ENCODE measurements at regions not wholly inside any gene's neighbourhood (a gene's known extent, or its start where the extent isn't known, plus 50 kb on each side); places are given as distances from the start of the nearest gene placed in this dataset.
"Not testable (repeated sequence)": the region's sequence is repeated elsewhere in the genome, so short reads cannot be mapped to it uniquely, and the experiment has no call there.

DNA sequence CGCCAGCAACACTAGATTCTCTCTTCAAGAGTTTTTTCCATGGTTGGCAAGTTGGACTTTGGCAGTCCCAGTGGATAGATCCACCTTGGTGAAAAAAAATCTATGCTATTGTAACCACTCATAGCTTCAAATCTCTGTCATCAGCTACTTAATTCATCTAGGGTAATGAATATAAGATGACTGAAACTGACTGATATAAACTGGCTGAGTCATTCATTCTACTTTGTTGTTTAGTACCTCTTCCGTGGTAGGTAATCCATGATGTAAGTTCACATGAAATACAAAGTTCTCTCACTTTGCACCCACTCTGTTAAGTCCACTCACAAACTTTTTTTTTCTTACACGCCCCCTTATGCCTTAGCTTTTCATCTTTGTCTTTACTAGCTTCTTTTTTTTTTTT lies 1381.5 kb downstream of the SLITRK5 start:
- no peak for DNase-seq (ENCODE audit: low read depth)

DNA sequence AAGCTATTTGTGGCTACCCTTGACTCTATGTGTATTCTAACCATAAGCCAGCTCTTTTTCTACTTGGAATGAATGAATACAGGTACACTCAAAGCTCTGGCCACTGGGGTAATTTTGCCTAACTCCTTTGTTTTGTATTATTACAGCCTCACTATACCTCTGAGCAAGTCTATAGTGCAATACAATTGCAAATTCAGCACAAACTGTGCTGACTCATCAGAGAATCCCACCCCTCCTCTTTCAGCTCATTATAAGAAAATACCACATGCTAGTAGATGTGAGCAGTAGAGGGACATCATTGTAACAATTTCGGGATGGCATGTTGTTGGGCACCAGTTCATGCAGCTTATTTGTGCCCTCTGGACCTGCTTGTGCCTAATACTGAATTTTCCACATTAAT lies 1382.2 kb downstream of the SLITRK5 start:
- no peak for DNase-seq (ENCODE audit: low read depth)

GRCh38 chr13:89057274-89057673 lies 1386.1 kb downstream of the SLITRK5 start:
- DNase-seq (ENCODE audit: low read depth), result no peak

- no peak for DNase-seq (ENCODE audit: low read depth)
These were observed 1386.7 kb downstream of the SLITRK5 start for GRCh38 chr13:89057862-89058261.

DNA sequence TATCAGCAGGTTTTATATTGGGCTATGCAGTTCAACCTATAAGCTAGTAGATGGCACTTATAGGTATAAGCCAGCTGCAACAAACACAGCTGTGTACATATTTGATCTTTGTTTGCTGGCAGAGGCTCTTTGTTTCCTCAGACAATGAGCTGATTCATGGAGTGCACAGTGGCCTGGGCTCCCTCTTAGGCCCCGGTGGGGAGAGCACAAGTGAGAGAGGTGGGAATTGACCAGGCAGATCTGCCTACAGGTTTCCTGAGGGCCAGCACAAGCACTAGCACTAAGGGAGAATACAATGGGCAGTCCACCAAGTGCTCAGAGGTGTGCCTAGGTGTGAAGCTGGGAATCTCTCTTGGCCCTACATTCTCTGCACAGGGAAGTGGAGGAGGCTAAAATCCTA lies 1390.7 kb downstream of the SLITRK5 start:
- DNase-seq (ENCODE audit: low read depth), result no peak

GRCh38 chr13:89066868-89067466 lies 1395.8 kb downstream of the SLITRK5 start:
- DNase-seq (ENCODE audit: low read depth), result peak; percentile 2

DNA sequence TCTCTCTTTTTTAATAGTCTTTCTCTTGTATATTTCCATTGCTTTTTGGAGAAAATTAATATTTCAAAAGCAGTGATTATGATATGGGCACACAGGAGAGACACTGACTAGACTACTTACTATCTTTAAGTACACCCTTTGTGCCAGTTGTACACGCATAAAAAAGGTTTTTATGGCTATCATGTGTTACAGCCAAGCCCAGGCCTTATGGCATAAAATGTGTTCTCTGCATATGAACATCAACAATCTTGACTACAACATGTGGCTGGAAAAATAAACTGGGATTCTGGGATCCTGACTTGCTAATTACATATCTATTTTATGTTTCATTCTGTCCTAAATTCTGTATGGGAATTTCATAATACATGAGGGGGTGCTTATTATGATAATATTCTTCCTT lies 1401.8 kb downstream of the SLITRK5 start:
- no peak for DNase-seq (ENCODE audit: low read depth)

GRCh38 chr13:89076622-89077021 lies 1405.5 kb downstream of the SLITRK5 start:
- no peak for DNase-seq (ENCODE audit: low read depth)

- DNase-seq (ENCODE audit: low read depth), result no peak
These were observed 1411.5 kb downstream of the SLITRK5 start for GRCh38 chr13:89082623-89083022.

DNA sequence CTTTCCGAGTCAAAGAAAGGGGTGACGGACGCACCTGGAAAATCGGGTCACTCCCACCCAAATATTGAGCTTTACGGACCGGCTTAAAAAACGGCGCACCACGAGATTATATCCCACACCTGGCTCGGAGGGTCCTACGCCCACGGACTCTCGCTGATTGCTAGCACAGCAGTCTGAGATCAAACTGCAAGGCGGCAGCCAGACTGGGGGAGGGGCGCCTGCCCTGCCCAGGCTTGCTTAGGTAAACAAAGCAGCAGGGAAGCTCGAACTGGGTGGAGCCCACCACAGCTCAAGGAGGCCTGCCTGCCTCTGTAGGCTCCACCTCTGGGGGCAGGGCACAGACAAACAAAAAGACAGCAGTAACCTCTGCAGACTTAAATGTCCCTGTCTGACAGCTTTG lies 1416.9 kb downstream of the SLITRK5 start:
- not testable (repeated sequence) for DNase-seq (ENCODE audit: low read depth)

DNA sequence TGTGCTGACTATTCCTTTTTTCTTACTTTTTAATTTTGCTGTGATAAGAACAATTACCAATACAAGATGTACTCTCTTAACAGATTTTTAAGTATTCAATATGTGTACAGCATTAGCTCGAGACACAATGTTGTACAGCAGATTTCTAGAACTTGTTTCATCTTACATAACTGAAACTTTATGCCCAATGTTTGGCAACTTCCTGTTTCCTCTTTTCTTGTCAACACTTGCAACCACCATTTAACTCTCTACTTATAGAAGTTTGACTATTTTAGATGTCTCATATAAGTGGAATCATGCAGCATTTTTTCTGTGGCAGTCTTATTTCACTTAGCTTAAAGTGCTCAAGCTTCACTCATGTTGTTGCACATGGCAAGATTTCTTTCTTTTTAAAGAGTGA lies 1426.8 kb downstream of the SLITRK5 start:
- DNase-seq (ENCODE audit: low read depth), result no peak

- no peak for DNase-seq (ENCODE audit: low read depth)
These were observed 1442.6 kb downstream of the SLITRK5 start for GRCh38 chr13:89113744-89114143.

DNA sequence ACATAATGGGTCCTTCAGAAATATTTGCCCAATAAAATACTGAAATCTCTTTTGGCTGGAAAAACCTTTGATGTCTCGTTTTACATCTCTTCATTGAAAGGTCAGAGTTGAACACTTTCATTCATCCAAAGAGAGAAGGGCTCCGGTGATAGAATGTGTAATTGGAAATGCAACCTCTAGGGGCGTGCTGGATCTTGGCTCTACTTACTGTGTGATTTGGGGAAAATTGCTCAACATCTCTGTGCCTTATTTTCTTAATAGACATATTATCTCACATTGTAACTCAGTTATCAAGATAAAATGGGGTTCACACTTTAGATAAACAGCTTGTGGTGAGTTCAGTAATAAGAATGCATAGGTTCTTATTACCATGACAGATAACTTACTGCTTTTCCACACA lies 1444.1 kb downstream of the SLITRK5 start:
- DNase-seq (ENCODE audit: low read depth), result no peak

DNA sequence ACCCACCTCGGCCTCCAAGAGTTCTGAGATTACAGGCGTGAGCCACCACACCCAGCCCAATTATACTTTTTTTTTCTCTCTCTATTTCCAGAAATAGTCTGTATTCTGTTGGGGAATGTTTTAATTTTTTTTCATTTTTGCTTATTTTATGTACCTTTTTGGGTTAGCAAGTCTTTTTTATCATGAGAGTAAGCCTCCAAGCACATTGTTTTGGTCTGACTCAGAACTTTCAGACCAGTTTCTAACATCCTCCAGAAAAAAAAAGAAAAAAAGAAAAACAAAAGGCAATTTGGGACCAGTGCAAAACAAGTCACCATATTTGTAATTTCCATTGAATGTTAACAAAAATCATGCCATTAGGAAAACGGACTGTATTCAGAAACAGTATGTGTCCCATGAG lies 1465.5 kb downstream of the SLITRK5 start:
- no peak for DNase-seq (ENCODE audit: low read depth)

DNA sequence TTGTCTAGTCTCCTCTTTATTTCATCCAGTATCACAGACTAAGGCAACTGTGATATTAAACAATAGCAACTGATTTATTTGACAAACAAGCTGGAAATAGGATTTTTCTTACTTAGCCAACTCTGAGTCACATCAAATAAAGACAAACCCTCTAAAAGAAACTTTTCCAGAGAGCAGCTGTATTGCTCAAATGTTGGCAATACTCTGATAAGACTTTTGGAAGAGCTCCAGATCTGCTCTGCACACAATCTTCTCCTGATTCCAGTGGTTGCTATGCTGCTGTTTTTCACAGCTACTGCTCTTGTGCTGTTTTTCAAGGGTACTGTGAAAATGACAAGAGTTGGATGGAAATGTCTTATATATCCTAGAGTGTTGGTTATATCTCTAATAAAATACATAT lies 1479.2 kb downstream of the SLITRK5 start:
- DNase-seq (ENCODE audit: low read depth), result no peak

DNA sequence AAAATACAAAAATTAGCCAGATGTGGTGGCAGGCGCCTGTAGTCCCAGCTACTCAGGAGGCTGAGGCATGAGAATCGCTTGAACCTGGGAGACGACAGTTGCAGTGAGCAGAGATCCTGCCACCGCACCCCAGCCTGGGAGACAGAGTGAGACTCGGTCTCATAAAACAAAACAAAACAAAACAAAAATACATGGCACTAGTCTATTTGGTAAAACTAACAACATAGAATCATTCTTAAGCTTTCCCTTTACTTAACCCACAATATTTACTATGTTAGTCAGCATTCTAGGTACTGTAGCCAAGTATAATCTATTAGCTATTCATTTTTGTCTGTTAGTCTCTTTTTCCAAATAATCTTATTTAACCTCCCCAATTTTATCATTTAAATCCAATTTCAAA lies 1482.8 kb downstream of the SLITRK5 start:
- DNase-seq (ENCODE audit: low read depth), result no peak

DNA sequence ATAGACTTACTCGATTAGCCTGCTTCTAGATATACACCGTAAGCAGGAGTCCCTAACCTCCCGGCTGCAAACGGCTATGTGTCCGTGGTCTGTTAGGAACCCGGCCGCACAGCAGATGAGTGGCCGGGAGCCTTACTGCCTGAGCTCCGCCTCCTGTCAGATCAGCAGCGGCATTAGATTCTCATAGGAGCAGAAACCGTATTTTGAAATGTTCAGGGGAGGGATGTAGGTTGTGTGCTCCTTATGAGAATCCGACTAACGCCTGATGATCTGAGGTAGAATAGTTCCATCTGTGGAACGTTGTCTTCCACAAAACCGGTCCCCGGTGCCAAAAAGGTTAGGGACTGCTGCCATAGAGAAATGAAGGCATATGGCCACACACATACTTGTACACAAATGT lies 1491.9 kb downstream of the SLITRK5 start:
- DNase-seq (ENCODE audit: low read depth), result no peak

DNA sequence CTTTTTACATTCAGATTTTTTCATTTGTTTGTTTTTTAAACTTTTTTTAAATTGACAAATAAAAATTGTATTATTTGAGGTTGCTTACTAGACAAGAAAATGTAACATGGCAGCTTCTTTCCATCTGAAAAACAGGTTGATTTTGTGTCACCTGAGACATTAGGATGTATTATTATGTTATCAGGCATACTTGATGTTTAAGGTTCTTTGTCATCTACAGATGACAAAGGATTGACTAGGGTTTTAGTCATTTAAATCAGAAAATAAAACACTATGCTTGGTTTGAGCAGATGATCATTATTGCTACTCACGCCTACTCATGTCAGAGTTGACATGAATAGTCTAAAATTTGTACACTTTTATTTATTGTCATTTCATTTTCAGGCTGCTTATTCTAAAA lies 1494.5 kb downstream of the SLITRK5 start:
- no peak for DNase-seq (ENCODE audit: low read depth)

DNA sequence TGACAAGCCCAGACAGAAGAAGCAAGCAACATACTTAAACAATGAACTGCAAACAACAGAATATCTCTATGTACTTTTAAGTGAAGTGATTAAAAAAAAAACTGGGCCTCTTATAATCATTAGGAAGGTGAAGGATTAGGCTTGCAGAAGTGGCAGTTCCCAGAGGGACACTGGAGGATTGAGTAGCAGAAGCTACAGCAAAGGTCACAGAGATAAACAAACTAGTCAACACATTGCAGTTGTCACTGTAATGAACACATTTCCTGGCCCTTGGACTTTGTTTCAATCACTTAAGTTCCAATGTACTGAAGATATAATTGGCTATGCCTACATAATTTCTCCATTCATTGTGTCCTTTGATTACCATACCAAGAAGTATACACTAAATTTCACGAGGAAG lies 1498.8 kb downstream of the SLITRK5 start:
- DNase-seq (ENCODE audit: low read depth), result no peak

DNA sequence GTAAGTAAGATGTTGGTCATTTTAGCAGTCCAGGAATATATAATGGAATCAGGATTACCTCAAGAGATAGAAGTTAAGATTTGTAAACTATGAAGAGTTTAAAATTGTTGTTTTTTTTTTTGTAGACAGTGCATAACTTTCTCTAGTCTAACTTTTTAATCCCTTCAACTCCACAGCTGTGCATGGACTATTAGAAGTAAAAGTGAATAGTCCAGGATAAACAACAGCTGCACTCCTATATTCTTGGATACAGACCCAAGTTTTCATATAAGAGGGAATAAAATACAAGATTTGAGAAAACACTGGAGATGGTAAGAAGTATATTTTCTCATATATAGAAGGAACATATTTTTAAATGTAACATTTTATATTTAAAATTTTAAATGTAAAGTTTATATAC lies 1509.9 kb downstream of the SLITRK5 start:
- no peak for DNase-seq (ENCODE audit: low read depth)

- no peak for DNase-seq (ENCODE audit: low read depth)
These were observed 1528.0 kb downstream of the SLITRK5 start for GRCh38 chr13:89199138-89199537.

DNA sequence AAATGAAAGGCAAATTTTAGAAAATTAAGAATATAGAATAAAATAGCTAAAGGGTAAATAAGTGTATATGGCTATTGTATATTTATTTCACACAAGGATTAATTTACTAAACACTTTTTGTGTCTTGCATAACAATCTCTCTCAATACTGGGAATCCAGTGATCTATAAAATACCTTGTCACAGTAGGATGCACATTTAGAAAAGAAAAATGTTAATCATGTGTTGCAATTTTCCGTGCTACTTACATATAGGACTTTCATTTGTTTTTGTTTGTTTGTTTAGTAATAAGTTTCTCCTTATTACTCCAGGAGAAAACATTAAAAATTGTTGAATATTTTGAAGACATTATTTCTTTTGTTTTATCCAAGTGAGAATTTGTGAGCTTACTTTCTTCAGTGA lies 1533.3 kb downstream of the SLITRK5 start:
- no peak for DNase-seq (ENCODE audit: low read depth)

DNA sequence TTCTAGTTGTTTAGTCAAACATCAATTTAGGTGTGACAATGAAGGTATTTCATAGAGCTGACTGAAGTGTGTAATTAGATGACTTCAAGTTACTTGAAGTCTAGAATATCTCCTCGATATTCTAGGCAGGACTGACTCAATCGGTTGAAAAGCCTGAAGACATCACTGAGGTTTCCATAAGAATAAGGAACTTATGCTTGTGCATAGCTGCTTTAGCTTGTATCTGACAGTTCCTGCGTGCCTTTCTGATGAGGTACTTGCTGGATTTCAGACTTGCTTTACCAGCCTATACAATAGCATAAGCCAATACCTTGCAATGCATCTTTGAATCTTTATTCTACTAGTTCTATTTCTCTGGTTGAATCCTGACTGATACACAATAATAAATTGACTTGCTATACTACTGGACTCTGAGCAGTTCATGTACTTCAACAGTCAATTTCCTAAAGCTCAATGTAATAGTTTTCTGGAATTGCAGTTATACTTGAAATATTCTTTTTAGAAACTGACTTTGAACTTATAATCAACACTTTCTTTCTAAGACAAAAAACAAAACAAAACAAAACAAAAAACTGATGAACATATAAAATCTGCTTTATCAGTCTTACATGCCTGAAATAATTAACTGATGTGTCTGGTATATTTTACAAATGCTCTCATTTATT lies 1534.8 kb downstream of the SLITRK5 start:
- DNase-seq (ENCODE audit: low read depth), result no peak

DNA sequence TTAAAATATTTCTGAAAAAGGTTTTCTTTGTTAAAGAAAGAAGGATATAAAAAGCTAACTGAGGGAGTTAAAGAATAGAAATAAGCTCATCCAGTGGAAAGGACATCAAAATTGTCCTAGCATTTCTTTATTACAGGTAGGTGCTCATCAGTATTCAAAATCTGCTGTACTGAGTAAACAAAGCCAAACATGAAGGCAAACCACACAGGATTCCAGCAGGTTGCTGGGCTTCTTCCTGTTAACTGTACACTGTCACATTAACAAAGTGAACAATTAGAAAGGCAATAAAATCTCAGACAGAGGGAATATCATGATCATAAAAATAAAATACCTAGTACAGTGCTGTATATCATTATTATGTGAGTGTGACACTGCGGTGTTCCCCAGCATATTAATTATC lies 1541.0 kb downstream of the SLITRK5 start:
- DNase-seq (ENCODE audit: low read depth), result no peak

Measured in stimulated activated CD4-positive, alpha-beta T cell treated with anti-CD3 and anti-CD28 coated beads, Interleukin-2, amount 100 ng/mL, for 4 hours (primary cell).